PC-3 (cell line): ENCODE measurements at regions not wholly inside any gene's neighbourhood (a gene's known extent, or its start where the extent isn't known, plus 50 kb on each side); places are given as distances from the start of the nearest gene placed in this dataset.
"Not testable (repeated sequence)": the region's sequence is repeated elsewhere in the genome, so short reads cannot be mapped to it uniquely, and the experiment has no call there.

Source experiments
- CTCF ChIP-seq: fragments of 300-600 bp; sonication (generic); conservative IDR thresholded peaks from 2 replicates; pipeline ENCODE4 v1.5.1; 2017; ENCODE audit warnings: antibody characterized with exemption, low read depth, mild to moderate bottlenecking, low read length
- EZH2 ChIP-seq: fragments of 300-600 bp; sonication (generic); IDR thresholded peaks from one replicate; pipeline ENCODE4 v1.6.1; 2017; ENCODE audit warnings: antibody characterized with exemption, mild to moderate bottlenecking, low read length; ENCODE audit not compliant: unreplicated experiment
- EZH2phosphoT487 ChIP-seq: fragments of 300-600 bp; sonication (generic); IDR thresholded peaks from 2 replicates; pipeline ENCODE4 v1.6.1; 2018; ENCODE audit warnings: mild to moderate bottlenecking, antibody characterized with exemption, low read length, borderline replicate concordance

GRCh38 chr9:113739605-113740507 lies 136.3 kb upstream of the ZNF618 start:
- TF ChIP-seq CTCF, EZH2phosphoT487, EZH2: not testable (repeated sequence)
